Fibroblast of the aortic adventitia (primary cell): ENCODE measurements at regions not wholly inside any gene's neighbourhood (a gene's known extent, or its start where the extent isn't known, plus 50 kb on each side); places are given as distances from the start of the nearest gene placed in this dataset.
A peak's percentile ranks its signal among the peaks of the same experiment; 100 is the strongest.

Experiments used
- DNase-seq: peaks from one replicate; pipeline ENCODE4 v3.0.0-alpha.2; 2010; ENCODE audit warnings: low read depth
- H3K4me3 ChIP-seq: 2 replicates; pipeline ENCODE4 v1.5.1; 2011; ENCODE audit warnings: low read depth, mild to moderate bottlenecking, control low read depth, low read length, moderate library complexity
- CTCF ChIP-seq: IDR thresholded peaks from 2 replicates; pipeline ENCODE4 v1.5.1; 2011; ENCODE audit warnings: mild to moderate bottlenecking, low read length, control low read depth, inconsistent platforms; ENCODE audit not compliant: insufficient read depth

GRCh38 chr10:26621243-26621888, 76.1 kb upstream of the PDSS1 start:
- DNase-seq: no peak
- no peak for TF ChIP-seq CTCF
- no peak overlapping the region for H3K4me3 ChIP-seq

- peak overlapping the region; percentile 19 for H3K4me3 ChIP-seq
- no peak for TF ChIP-seq CTCF
- DNase-seq: peak; percentile 5
Observed at GRCh38 chr10:26621889-26622711, 75.4 kb upstream of the PDSS1 start.

- H3K4me3 ChIP-seq: no peak overlapping the region
- TF ChIP-seq CTCF: no peak
- DNase-seq: no peak
Observed at GRCh38 chr10:26622891-26623290, 74.6 kb upstream of the PDSS1 start.

GRCh38 chr10:26624006-26624405, 73.5 kb upstream of the PDSS1 start:
- no peak for TF ChIP-seq CTCF
- no peak overlapping the region for H3K4me3 ChIP-seq
- DNase-seq: no peak

- DNase-seq: no peak
- H3K4me3 ChIP-seq: no peak overlapping the region
- TF ChIP-seq CTCF: no peak
Observed at GRCh38 chr10:26626066-26626465, 71.4 kb upstream of the PDSS1 start.

GRCh38 chr10:26627324-26627723, 70.2 kb upstream of the PDSS1 start:
- no peak for DNase-seq
- TF ChIP-seq CTCF: peak; percentile 19
- H3K4me3 ChIP-seq: no peak overlapping the region
